H4 (cell line): ENCODE measurements at regions not wholly inside any gene's neighbourhood (a gene's known extent, or its start where the extent isn't known, plus 50 kb on each side); places are given as distances from the start of the nearest gene placed in this dataset.

Experiments
- DNase-seq: peaks from one replicate; pipeline ENCODE4 v3.0.0-alpha.2; 2015; ENCODE audit warnings: low spot score

DNA sequence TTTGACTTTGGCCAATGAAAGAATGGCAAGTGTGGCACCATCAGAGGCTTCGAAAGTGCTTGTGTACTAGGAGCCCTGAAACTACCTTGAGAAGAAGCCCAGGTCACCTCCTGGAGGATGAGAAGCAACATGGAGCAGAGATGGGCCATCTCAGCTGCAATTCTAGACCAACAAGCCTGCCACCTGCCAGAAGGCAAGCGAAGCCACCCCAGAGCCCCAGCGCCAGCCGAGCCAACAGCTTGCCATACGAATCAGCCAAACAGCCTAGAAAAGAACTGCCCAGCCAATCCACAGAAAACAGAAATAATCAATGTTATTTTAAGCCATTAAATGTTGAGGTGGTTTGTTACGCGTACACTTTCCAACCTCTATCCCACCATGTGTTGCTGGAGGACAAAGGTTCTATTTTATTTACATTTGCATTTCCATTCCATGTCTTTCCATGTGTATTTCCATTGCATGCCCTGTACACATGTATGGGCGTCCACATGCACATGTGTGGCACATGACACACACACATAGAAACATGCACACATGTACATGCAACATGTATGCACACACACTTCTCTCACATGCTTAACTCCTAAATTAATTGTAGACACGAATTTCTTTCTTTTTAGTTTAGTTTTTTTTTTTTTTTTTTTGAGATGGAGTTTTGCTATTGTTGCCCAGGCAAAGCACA, 144.3 kb upstream of the TNRC6C start:
- no peak for DNase-seq

DNA sequence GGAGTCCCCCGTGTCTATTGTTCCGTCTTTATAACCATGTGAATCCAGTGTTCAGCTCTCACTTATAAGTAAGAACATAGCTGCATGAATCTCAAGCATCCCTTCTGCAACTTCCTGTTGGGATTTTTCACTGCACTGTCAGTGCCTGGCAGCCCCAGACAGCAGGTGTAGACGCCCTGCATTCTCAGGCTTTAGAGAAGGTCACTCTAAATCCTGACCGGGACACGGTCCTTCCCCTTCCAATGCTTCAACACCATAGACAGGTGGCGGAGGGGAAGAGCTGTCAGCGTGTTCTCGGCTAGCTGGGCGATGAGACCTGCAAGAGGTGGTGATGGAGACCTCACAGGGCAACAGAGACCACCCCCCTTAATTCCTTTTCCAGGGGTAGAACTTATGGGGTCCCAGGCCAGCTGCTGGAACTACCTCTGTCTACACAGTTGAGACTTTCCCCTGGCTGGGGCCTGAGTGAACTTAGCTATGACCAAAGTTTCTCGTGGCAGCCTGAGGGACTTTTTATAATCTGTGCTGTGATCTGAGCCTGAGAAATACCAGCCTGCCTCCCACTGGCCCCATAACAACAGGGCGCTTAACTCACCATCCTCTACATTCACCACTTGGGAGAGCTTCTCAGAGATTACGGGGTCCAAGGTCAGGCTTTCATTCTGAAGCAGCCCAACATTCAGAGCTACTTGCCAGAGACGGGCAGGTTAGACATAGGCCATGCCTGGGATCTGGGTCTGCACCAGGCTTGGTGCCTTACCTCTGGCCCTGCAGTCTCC, 143.2 kb upstream of the TNRC6C start:
- no peak for DNase-seq

DNA sequence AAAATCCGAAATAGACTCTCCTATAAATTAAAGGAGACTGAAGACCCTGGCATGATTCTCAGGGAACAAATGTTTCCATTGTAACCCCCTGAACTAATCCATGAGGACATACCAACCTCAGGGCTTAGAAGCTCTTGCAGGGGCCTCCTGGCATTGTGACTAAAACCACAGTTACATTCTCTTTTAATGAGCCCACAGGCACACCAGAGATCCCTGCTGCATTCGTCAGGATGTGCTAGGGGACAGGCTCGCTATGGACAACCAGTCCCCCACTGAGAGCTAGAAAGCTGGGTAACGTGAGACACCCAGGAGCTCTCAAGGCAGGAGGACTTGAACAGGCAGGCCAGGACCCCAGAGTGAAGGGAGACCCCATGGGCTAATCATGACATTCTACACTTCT, 140.6 kb upstream of the TNRC6C start:
- peak; percentile 57 for DNase-seq

DNA sequence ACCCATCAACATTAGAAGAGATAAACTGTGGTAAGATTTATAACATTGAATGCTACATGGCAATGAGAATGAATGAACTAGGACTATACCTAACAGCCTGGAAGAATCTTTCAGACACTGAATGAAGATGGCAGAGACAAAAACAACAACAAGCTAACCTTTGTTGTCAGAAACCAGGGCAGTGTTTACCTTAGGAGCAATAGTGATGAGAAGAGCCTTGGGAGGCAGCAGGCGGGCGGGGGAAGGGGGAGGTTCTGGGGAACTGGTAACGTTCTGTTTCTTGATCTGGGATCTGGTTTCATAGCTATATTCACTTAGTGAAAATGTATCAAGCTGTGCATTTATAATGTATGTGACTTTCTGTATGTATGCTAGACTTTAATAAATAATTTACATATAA, 139.0 kb upstream of the TNRC6C start:
- no peak for DNase-seq

DNA sequence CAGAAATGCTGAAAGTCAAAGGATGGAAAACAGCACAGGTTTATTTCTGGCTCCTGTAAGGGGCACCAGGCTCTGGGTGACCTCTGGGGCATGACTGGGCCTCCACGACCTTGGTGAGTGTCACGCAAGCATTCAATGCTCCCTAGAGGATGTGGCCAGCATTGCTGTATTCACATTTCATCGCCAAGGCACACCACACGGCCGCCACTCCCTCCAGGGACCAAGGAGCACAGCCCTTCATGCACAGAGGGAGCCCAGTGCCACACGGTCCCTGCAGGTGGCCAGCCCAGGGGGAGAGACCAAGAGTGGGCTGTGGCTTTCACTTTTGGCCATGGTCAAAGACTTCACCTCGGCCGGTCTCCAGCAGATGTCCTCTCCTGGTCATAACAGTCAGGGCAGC, 137.4 kb upstream of the TNRC6C start:
- DNase-seq, result peak; percentile 51

DNA sequence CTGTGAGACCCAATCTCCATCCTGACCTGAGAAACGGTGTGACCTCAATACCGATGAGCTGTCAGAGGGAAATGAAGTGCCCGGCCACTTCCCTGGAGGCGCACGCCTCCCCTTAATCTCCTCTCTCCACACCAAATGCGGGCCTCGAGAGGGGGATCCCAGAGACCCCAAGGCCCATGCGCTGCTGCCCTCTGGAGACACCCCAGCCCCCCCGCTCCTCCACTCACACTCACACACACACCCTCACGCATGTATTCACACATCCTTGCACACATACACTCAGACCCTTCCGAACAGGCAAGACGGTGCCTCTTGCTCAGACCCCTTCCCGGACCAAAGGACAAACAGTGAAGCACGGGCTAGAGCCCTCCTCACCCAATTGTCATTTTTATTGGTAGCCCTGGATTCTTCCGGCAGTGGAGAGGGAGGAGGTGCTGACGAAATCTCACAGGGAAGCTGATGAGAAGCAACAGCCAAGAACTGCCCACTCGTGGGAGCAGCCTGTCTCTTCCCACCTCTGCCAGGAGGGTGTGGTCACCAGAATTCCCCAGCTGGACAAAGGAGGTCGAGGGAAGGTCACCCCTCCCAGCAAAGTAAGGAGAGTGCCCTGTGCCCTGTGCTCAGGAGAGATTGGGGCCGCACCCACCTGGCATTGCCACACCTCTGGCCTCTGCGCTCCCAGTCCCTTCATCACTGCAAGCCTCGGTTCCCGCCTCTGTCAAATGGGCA, 136.0 kb upstream of the TNRC6C start:
- DNase-seq, result no peak

DNA sequence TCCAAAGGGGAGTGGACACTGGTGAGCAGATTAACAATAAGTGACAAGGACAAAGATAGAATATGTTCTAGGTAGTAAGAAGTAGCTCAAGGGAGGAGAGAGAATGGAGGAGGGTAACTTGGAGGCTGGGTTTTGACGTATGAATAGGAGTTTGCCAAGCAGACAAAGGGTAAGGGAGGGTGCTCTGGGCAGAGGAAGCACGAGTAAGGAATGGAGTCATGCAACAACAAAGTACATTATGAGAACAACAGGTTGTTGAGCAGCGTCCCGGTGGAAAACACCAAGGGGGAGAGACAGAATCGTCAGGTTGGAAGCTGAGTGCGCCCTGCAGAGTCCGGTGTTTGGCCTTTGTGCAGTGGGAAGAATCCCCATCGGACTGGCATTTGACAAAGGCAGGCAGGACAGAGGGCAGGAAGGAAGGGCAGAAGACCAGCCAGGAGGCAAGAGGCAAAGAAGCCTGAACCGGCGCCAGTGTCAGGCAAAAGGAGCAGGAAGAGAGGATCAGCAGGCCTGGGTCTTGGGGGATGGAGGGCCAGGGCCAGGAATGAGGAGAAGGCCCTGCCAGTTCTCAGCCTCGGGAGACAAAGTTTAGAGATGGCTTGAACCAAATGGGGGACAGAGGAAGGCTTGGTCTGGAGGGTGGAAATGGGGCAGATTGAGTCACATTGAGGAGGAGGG, 134.3 kb upstream of the TNRC6C start:
- DNase-seq, result no peak

DNA sequence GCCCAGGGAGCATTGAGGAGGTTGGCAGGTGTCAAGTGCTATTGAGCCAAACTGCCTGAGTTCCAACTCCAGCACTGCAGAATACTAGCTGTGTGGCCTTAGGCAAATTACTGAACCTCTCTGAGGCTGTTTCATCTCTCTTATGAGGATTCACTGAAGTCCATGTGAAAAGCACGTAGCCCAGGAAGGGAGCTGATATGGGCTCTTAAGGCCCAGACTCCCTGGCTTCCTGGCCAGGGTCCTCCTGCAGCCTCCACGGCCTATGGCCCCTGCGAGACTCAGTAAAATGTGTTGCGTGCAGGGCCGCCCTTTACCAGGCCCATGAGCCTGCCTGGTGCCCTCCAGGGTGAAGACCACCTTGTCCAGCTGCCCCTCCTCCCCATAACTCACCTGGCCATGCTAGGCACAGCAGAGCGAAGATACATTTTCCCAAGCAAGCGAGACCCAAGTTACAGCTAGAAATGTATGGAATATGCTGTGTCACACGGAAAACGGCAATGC, 133.7 kb upstream of the TNRC6C start:
- no peak for DNase-seq

DNA sequence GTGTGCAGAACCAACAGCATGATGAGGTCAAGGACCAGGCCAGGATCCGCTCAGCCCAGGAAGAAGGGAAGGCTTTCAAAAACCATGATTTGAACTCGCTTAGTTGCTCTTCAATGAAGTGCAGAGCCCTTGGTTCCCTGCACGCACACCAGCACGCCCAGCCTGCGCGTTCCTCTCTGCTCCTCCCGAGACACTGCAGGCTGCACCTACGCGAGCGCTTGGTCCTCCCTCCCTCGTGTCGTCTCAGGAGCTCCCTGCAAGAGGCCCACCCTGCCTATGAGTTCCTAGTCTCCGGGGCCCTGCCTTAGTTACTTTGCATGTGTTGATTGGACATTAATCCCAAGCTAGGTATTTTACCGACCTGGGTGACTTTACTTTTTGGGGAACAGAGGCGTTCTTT, 132.9 kb upstream of the TNRC6C start:
- no peak for DNase-seq

DNA sequence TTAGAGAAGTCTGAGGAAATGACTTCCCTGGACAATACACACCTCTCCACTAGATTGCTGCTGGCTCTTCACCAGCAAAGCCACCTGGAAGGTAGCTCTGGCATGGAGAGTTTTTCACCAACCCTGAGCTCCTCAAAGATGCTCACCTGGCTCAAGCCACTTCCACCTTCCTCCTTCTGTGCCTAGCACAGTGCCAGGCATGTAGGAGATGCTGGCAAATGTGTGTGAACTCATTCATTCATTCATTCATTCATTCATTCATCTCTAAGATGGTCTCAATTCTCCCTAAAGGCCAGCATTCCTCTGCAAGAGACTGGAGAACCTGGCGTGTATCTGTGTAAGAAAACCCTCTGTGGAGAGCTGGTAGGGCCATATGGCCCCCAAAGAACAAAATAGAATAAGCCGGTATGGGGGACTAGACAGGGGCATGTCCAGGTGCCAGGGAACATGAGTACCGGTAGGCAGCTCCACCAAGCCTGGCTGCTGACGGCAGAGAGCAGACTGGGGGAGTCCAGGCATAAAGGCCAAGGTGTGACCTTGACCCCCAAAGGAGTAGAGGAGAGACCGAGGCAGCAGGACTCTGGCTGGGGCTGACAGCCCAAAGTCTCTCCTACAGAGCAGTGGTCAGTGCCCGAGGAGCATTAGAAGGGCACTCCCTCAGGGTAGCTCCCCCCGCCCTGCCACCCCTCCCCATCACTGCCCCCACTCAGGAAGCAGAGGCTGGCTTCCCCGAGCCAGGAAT, 132.2 kb upstream of the TNRC6C start:
- DNase-seq, result no peak

DNA sequence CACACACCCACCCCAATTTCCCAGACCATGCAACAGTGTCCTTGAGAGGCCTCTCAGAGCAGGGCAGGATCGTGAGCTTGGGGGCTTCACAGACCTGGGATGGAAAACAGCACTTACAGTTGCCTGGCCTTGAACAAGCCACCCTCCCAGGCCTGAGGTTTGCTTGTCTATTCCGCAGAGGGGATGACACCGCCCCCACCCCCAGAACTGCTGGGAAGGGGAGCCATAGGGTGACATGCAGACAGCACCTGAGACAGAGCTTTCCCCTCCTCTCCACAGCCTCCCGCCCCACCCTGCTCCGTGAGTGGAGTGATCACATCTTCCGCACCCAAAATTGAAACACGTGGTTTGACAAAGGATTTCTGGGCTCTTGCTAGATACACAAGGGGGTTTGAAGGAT, 131.5 kb upstream of the TNRC6C start:
- no peak for DNase-seq

DNA sequence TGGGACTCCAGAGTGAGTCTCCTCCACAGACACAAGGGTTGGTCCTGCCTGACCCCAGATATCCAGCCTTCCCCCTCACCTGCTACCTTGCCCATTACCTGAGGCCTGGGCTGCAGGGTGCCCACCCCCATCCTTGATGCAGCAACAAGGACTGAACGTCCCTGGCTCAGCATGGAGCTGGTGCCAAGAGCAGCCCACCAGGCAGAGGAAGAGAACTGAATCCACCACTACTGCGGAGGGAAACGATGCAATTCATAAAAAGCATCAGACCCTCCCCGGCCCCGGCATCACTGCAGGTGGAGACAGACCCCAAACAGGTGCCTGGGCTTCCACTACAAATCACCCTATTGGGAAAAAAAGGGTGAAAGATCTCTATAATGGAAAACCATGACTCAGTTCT, 131.0 kb upstream of the TNRC6C start:
- DNase-seq, result no peak

DNA sequence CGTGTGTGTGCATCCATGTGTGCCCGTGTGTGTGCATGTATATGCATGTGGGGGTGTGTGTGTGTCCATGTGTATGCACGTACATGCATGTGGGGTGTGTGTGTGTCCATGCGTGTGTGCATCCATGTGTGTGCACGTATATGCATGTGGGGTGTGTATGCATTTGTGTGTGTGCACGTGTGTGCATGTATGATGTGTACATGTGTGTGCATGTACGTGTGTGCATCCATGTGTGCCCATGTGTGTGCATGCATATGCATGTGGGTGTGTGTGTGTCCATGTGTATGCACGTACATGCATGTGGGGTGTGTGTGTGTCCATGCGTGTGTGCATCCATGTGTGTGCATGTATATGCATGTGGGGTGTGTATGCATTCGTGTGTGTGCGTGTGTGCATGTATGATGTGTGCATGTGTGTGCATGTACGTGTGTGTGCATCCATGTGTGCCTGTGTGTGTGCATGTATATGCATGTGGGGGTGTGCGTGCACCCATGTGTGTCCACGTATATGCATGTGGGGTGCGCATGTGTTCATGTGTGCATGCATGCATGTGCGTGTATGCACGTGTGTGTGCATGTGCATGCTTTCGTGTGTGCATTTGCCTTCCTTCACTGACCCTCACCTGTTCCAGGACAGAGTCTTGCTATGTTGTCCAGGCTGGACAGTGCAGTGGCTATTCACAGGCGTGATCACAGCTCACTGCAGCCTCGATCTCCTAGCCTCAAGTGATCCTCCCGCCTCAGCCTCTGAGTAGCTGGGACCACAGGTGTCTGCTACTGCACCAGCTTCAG, 129.6 kb upstream of the TNRC6C start:
- DNase-seq, result no peak

DNA sequence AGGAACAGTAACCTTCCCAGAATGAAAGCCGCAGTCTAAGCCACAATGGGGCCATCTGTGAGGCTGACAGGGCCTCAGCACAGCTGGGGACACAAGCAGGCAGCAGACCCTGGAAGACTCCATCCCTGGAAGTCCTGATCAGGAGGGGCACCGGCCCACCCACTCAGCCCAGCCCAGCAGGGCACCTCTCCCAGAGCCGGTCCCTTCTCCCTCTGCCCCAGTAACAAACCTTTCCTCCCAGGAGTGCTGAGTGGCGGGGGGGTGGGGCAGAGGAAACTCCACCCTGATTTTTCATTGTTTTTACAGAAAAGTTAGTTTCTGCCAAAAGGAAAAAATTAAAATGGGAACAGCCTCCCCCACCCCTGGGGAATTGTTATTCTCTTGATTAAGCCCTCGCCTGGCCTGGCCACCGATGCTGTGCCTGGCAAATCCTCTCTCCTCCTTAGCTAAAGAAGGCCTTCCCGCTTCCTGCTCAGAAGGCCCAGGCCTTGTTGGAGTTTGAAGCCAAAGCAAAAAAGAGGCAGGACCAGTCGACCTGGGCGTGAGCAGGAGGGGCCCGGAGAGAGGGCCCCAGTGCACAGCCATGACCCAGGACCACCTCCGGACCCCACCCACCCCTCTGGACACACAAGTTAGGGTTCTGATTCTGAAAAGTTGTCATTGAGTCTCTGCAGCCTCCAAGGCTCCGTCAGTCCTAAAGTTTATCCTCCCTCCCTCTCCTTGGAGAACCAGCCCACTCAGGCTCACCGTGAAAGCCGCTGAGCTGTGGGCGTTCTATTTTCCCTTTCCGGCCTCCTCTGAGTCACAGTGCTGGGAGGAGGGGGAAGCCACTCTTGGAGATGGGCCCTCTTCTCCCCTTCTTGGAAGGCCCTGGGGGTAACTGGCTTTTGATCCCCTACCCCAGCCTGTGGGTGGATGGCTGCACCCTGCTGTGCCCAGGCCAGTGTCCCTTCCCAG, 128.4 kb upstream of the TNRC6C start:
- peak; percentile 70 for DNase-seq

DNA sequence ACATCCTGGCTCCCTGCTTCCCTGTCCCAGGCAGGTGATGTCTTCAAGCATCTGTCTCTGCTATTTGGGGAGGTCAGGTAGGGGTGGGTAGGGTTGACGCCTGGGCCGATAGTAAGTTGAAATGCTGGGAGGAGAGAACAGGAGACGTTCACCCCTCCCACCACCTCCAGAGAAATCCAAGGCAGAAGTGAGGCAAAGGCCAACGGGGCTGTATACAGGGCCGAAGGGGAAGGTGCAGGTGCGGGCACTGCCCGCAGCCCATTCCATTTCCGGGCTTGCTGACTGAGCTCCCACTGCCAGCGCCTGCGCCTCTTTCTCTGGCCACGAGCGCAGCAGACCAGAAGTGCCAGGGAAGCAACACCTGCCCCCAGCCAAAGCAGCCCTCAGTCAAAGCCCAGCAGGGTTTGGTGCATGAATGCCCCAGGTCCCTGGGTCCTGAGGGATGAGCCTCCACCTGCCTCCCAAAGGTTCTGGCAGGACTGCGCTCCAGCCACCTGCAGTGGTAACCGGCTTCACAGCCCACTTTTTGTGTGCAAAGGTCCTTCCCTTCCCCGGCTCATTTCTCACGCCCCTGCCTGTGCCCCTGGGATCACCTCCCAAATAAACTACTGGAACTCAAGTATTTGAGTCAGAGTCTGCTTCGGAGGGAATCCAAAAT, 127.6 kb upstream of the TNRC6C start:
- DNase-seq, result no peak

DNA sequence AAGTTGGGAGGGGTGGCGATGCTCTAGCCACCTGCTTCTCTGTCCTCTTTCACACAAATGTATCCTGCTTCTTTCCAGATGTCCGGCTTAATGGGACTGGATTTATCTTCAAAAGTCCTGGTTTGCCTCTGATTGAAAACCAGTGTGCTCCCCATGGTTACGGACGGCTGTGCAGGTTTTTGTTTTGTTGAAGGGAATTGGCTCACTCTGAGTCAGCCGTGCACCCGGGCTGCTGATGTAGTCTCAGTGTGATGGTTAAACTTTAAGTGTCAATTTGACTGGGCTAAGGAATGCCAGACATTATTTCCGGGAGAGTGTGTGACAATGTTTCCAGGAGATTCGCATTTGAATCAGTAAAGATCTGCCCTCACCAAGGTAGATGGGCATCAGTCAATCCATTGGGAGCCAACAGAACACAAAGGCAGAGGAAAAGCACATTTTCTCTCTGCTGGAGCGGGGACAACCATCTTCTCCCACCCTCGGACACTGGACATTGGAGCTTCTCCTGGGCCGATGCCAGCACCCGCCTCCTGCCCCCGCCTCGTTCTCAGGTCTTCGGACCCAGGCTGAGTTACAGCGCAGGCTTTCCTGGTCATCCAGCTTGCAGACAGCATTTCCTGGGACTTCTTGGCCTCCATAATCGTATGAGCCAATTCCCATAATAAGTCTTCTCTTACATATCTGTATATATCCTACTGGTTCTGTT, 126.9 kb upstream of the TNRC6C start:
- no peak for DNase-seq

DNA sequence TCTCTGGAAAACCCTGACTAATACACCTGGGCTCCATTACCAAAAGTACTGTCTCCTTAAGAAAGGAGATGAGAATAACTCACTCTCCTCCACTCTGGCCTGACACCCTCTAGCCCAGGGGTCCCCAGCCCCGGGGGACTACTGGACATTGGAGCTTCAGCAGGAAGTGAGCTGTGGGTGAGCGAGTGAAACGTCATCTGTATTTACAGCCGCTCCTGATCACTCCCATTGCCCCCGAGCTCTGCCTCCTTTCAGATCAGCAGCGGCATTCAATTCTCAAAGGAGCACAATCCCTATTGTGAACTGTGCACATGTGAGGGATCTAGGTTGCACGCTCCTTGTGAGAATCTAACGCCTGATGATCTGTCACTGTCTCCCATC, 126.3 kb upstream of the TNRC6C start:
- no peak for DNase-seq

DNA sequence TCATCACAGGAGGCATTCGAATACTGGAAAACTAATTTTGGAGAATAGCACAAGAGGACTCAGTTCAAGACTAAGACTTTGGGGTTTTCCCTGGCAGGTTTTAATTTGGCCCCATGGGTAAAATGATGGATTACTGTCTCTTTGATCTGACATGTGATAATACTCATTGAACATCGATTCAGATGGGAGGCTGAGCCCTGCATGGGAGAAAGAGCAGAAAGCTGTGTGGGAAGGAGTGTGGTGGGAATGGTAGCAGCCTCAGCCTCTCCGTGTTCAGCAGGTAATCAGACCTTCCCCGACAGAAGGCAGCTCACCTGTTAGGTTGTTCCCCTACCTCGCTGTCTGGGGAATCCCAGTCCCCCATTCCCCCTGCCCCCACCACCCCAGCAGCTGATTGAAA, 124.7 kb upstream of the TNRC6C start:
- DNase-seq, result no peak
